ENCODE measurements at regions not wholly inside any gene's neighbourhood (a gene's known extent, or its start where the extent isn't known, plus 50 kb on each side); places are given as distances from the start of the nearest gene placed in this dataset.
"Not testable (repeated sequence)": the region's sequence is repeated elsewhere in the genome, so short reads cannot be mapped to it uniquely, and the experiment has no call there.

GRCh38 chr16:75861311-75862097 is 135.2 kb upstream of the CPHXL start:
- no peak for TF ChIP-seq CTCF (IDR thresholded peaks at IDR 0.05)
- ATAC-seq (ENCODE audit: low FRiP score) = no peak
- DNase-seq (ENCODE audit: low spot score) = no peak

GRCh38 chr16:75862098-75862386 is 135.8 kb upstream of the CPHXL start:
- no peak for ATAC-seq (ENCODE audit: low FRiP score)
- no peak for DNase-seq (ENCODE audit: low spot score)
- TF ChIP-seq CTCF (IDR thresholded peaks at IDR 0.05) = no peak

GRCh38 chr16:75864243-75864642 is 138.0 kb upstream of the CPHXL start:
- DNase-seq (ENCODE audit: low spot score) (no peak), ATAC-seq (ENCODE audit: low FRiP score) (no peak)

DNA sequence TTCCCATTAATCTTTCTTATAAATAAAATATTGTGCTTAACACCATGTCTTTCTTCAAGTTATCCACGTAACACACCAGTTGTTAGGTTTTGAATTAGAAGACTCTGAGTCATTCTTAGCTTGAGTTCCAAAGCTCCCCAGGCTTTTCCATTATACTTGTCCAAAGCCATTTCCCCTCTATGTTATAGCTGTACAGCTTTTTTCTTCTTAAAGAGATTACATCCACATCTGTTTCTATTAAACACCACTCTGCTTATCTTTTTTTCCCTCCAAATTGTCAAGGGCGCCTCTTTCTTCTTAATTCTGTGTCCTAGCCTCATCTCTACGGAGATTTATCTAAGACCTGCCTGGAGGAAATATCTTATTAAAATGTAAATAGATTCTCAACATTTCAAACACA is 139.4 kb upstream of the CPHXL start:
- TF ChIP-seq CTCF (IDR thresholded peaks at IDR 0.05) = no peak
- no peak for ATAC-seq (ENCODE audit: low FRiP score)

More at GRCh38 chr16:75864243-75864642, 138.0 kb upstream of the CPHXL start:
- no peak for TF ChIP-seq CTCF (IDR thresholded peaks at IDR 0.05)

GRCh38 chr16:75868636-75869632 is 142.6 kb upstream of the CPHXL start:
- ATAC-seq (ENCODE audit: low FRiP score) = no peak
- TF ChIP-seq CTCF (IDR thresholded peaks at IDR 0.05) = no peak
- DNase-seq (ENCODE audit: low spot score) = no peak

More for the DNA sequence above, 139.4 kb upstream of the CPHXL start:
- no peak for DNase-seq (ENCODE audit: low spot score)

GRCh38 chr16:75881280-75881679 is 155.0 kb upstream of the CPHXL start:
- DNase-seq (ENCODE audit: low spot score); ATAC-seq (ENCODE audit: low FRiP score): not testable (repeated sequence)

GRCh38 chr16:75899163-75899562 is 172.9 kb upstream of the CPHXL start:
- no peak for ATAC-seq (ENCODE audit: low FRiP score)

More at GRCh38 chr16:75899163-75899562, 172.9 kb upstream of the CPHXL start:
- no peak for TF ChIP-seq CTCF (IDR thresholded peaks at IDR 0.05)
- DNase-seq (ENCODE audit: low spot score) = no peak

Measured in omental fat pad (tissue), 3 donors.